ENCODE measurements at regions not wholly inside any gene's neighbourhood (a gene's known extent, or its start where the extent isn't known, plus 50 kb on each side); places are given as distances from the start of the nearest gene placed in this dataset.

DNA sequence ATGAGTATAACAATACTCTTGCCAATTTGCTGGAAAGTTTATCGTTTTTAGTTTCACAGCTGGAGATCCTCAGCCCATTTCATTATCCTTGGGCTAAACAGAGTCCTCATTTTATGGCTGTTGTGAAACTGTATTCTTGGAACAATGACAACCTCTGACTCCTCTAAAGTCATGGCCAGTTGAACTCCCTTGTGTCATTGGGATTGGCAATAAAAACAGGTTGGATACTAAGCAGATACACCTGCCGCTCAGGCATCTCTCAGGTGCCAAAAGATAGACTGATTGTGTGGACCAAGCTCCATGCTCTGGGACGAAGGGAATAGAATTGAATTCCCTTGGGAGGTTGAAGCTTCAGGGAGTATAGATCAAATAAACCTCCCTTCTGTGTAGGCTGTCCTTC, 182.2 kb downstream of the WDR11 start:
- DNase-seq (ENCODE audit: low spot score) = no peak

DNA sequence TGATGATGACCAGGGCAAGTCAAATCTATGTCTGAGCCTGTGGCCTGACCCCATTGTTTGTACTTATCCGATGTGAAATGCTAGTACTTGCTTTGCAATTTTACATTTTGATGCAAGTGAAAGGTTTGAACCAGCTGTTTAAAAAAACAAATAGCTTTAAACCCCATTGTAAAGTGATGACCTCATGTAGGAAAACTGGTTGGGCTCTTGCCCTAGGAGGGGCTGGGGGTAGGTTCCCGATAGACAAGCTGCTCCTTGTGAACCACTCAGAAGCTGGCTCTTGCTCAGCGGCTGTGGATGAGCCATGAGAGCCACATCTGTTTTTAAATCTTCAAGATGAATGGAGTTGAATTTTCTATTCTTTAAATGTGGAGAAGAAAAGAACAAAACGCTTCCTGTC, 185.3 kb downstream of the WDR11 start:
- no peak for DNase-seq (ENCODE audit: low spot score)

DNA sequence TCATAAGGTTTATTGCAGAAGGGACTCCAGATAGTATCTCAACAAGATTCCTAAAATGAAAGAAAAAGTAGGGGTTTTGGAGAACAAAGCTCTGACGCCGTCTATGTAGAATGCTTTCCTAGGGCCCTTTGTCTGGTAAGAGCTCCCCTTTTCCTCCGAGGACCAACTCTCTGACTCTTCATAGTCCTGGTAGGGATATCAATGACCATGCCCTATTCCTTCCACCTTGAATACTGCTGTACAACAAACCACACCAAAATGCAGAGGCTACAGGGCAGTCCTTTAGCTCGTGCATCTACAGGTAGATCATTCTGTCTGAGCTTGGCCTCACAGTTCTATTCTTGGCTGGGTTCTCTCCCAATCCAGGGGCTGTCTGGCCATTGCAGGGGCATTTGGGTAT, 190.3 kb downstream of the WDR11 start:
- DNase-seq (ENCODE audit: low spot score) = no peak

DNA sequence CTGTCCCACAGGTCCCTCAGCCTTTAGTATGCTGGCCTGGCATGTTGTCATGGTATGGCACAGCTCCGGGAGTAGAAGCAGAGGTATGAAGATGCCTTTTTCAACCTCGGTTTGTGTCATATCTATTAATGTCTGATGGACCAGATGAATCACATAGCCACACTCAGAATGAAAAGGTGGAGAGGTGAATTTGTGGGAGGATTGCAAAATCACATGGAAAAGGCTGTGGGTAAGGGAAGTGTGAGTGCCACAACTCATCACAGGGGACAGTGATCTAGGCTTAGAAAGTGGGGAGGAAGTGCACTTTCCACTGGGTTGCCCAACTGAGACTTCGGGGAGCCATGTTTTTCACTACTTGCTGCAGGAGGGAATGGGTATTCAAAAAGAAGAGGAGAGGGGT, 190.7 kb downstream of the WDR11 start:
- DNase-seq (ENCODE audit: low spot score) = no peak

DNA sequence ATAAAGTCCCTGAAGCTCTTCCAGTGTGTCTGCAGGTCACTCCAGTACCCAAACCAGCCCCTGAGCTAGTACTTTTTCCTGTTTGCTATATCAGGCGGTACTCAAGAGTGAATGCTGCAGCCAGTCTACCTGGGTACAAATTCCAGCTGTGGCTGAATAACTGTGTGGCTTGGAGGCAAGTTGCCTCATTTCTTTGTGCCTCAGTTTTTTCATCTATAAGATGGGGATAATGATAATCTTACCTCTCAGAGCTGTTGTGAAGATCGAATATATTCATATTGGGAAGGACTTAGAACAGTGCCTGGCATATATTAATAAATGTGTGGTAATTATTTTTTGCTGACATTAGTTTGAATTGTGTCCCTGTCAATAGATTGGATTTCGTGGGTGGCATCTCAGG, 191.2 kb downstream of the WDR11 start:
- DNase-seq (ENCODE audit: low spot score) = no peak

DNA sequence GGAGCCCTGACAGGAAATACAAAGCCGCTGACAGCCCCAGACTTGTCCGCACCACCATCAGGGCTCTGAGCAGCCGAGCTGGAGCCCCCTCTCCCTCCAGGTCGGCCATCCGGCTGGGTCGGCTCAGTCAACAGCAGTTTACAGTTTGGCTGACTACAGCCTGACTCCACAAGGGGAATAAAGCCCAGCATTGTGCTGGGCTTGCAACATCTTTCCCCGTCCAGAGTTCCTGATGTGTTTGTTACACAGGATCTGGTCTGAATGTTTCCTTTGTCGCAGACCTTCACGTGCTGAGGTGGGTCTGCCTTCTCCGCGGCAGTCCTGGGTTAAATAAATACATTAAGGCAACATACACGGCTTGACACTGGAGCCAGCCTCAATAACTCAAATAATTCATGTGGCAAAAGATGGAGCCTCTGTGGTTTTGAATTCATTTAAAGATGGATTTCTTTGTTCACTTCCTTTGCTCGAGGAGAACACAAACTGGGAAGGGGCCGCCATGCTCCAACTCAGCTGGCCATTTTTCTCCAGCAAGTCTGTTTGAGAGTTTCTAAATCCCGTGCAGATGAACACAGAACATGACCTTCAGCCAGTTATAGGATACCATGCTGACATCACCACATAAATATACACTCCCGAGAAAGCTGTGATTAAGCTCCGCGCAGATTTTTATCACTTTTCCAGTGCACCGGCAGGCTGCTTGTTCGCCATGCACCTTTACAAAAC, 192.1 kb downstream of the WDR11 start:
- no peak for DNase-seq (ENCODE audit: low spot score)

DNA sequence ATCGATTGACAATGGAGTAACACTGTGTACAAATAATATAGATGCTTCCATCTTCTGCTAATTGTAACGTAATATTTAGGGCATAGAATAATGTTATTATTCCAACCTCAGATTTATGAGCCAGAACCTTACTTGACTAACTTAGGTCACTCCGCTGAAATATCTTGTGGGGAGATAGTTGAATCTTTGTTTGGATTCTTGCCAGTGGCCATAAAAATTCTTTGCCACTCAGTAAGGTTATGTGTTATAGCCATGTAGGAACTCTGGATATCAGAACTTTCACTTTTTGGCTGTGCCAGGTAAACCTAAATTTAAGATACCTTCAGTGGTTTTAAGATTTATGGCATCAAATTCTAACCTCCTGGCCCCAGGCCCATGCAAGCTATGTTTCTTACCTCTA, 197.6 kb downstream of the WDR11 start:
- DNase-seq (ENCODE audit: low spot score) = no peak

DNA sequence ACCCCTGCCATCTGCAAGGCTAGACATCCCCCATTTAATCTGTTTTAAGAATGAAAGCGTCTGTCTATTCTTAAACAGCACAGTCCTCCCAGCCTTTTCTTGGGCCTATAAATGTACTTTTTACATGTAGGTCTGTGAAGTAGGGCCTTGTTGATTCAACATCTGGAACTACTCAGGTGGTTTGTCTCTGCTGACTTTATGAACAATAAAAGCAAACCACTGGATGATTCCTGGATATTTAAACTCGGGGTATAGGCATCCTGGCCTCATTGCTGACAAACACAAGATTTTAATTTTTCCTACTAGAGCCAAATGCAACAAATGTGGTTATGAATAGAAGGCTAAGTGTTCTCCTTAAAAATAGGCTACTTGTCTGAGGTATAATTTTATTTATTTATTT, 198.3 kb downstream of the WDR11 start:
- no peak for DNase-seq (ENCODE audit: low spot score)

DNA sequence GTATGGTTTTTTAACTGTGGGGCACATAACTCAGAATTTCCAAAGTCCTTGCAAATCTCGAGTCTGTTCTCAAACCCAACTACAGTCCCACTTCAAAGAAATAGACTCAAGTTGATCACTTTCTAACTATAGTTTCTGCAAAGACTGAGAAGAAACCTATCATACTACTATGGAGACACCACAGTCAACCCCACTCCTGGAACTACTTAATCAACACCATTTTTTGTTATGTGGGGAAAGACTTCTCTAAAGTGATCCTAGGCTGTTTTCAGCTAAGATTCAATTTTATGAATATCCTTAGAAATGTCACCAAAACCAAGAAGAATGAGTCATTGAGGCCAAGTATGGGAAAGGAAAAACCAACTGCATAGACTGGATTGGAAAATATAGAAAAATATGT, 198.8 kb downstream of the WDR11 start:
- DNase-seq (ENCODE audit: low spot score) = no peak

DNA sequence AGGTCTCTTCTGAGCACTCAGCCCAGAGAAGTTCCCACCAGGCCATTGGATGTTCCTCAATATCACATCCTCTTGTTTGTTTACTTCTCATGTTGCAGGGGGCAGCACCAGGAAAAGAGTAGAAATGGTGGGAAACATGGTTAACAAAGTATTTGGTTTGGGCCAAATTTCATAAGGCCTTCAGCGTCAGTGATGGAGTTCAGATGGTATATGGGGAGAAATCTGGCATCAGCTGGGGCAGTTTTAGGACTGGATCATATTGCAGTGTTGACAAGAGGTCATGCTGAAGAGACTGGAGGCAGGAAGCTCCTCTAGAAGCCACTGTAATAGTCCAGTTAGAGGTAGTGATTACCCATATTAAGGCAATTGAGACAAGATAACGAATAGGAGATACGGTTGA, 200.0 kb downstream of the WDR11 start:
- DNase-seq (ENCODE audit: low spot score) = no peak

DNA sequence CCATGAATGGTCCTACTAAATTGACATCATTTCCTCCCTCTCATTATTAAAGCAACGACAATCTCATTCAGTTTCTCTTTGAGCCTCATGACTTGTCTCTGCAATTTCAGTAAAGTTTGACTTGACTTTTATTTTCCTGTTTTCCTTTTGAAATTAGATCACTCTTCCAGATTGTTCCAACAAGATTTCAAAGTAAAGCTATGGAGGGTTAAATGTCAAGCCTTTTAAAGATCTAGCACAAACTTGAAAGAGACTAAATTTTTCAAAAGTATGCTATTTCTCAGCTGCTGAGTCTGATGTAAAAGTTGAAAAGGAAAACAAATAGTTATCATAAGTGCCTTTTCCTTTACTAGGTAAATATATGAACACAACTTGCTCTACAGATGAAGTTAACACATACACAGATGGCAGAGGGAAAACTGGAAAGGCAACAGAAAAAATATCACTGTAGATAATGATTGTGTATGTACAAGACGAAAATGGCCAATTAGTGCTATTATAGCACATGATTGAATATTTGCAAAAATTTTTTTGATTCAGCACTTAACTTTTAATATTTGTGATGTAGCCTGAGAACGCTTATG, 200.6 kb downstream of the WDR11 start:
- DNase-seq (ENCODE audit: low spot score) = no peak

DNA sequence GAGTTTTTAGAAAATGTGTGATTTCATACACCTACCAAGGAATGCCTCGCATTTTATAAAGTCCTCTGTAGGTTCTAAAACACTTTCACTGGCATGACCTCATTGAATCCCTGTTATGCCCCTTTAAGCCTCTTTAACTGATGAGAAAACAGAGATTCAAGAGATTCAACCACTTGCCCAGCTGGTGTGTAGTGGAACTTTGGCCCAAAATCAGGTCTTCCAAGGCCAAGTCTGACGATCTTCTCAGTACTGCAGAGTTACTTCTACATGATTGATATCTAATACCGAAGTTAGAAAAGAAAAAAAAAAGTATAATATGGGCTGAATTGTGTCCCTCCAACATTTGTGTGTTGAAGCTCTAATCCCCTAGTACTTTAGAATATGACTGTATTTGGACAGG, 202.0 kb downstream of the WDR11 start:
- no peak for DNase-seq (ENCODE audit: low spot score)

DNA sequence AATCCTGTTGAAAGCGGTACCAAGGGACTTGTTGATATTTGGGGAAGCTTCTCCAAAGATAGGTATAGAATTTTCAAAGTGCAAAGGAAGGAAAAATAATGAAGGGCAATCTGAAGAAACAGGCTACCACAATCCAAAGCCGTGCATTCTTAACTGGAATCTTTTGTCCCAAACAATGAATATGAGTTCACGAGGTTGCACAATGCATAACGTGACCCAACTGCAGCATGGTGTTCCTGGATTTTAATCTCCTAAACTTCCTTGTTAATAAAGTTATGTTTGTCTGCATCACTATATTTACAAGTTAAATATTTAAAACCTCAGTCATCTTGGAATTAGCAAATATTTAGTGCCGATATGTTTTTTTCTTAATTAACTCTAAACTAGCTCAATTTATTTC, 203.7 kb downstream of the WDR11 start:
- DNase-seq (ENCODE audit: low spot score) = no peak

DNA sequence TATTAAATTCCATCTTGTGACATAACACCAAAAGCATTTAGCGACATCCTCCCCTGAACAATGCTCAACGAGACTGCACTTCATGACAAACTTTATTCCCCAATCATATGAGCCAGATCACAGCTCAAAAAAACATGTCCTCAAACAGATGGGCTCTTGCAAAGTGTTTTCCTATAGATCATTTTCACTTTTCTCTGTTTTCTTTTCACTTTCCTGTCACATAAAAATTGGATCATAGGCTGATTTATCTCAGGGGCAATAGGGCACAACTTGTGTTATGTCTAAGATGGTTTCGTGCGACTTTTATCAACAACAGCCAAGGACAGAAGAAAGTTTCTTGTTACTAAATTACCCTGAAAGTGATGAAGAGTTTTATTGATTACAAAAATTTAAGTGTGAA, 206.1 kb downstream of the WDR11 start:
- DNase-seq (ENCODE audit: low spot score) = no peak

DNA sequence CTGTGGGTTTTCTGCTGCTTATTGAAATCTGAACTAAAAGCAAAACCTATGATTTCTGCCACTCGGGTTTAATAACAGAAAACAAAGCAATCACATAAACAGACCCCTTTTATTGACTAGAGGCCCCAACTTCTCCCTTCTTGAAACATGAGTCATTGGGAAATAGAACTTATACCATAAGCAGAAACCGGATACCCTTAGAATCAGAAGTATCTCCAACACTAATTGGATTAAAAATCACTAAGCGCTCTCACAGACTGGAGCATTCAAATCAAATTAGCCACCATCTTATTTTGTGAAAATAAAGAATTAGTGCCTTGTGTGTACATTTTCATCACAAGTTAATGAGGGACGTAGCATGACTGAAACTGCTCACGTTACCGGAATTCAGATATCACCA, 206.9 kb downstream of the WDR11 start:
- DNase-seq (ENCODE audit: low spot score) = no peak

DNA sequence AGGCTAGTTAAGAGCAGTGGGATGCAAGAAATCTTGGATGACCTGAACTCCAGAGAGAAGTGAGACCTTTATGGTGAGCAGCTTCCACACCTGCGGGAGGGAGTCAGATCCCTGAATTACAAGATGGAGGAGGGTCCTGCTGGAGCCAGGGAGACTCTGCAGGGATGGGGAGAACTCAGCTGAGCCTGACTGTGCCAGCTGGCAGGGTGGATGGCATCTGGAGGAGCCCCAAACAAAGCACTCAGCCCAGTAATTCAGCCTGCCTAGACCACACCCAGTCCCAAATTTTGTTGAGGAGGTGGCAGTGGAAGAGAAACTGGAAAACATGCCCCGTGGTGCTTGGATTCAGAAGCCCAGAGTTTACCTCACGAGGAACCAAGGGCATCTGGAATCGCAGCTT, 208.2 kb downstream of the WDR11 start:
- DNase-seq (ENCODE audit: low spot score) = no peak

DNA sequence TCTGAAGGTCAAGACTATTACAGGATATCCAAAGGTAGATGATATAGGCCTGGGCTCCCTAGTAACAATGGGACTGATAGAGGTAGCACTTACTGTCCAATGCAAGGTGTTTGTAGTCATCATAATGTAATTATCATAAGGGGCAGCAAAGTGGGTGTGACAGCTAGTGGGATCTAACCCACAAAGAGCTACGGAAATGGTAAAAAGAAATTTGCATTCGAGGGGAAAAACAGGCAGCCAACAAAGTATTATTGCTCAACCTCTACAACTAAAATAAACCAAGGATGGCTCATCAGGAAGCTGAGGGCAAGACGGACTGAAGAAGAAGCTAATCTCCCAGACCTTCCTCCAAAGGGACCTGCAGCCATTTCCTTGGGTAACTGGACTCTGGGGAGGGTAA, 211.0 kb downstream of the WDR11 start:
- DNase-seq (ENCODE audit: low spot score) = no peak

DNA sequence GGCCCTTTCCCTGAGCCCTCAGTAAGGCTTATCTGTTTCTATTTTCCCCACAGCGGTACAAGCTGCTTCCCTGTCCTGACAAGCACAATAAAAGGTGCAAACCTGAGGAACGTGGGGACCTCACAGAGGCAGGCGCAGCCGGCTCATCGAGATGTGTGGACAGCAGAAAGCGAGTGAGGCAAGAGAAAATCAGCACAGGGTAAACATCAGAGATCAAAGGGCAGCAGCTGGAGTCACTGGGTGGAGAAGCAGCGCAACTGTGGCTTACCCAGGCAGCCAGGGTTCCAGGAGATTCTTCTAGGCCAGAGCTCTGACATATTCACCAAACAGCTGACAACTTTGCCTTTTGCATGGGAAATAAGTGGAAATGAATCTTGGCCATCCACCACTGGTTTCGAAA, 212.6 kb downstream of the WDR11 start:
- DNase-seq (ENCODE audit: low spot score) = no peak

DNA sequence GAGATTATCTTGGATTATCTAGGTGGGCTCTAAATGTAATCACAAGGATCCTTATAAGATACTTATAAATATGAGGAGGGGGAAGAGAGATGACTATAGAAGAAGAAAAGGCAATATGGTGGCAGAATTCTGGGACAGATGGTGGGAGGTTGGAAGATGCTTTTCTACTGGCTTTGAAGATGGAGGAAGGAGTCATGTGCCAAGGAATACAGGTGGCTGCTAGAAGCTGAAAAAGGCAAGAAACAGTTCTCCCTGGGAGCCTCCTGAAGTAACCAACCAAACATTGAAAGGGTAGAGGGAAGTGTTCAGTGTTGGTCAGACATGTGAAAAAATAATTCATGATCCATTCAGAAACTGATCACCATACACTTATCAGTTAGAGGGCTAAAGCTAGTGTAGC, 213.3 kb downstream of the WDR11 start:
- DNase-seq (ENCODE audit: low spot score) = no peak

DNA sequence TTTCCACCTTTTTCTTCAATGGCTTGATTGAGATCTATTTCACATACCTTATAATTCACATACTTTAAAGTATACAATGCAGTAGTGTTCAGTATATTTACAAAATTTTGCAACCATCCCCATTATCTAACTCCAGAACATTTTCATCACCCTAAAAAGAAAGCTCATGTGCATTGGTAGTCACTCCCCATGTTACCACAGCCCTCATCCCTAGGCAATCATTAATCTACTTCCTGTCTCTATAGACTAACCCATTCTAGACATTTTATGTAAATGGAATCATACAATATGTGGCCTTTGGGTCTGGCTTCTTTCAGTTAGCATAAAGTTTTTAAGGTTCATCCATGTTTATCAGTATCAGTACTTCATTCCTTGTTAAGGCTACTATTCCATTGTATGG, 214.2 kb downstream of the WDR11 start:
- DNase-seq (ENCODE audit: low spot score) = no peak

DNA sequence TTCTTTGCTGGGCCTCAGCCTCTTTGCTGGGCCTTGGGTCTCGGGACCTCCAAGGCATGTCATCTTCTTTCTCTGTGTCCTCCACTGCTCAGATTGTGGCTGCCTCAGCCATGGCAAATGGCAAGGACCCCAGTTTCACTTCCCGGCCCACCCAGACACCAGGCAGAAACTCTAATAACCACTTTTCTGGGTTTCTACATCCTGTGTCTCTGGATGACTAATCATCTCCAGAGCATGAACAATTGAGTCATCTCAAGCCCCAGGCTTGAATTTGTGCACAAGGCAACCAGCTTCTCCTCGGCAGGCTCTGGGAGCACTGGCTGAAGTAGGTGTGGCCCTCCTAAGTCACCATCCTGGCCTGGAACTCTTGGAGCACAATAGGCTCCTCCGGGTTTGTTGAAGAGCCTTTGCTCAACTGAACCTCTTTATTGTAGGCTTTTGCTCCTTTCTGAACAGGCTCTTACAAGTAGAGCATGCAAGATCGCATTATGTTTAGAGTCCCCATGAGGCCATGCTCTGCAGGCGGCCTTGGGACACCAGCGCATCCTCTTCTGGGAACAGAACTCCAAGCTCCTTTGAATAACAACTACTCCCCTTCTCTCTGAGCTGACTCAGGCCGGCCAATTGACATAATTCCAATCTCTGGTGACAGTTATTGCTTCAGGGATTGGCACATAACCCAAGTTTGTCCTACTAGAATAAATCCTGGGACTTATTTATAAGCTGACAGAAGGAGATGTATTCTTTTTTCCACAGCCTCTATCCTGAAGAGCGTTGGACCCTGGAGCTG, 218.1 kb downstream of the WDR11 start:
- DNase-seq (ENCODE audit: low spot score) = no peak

DNA sequence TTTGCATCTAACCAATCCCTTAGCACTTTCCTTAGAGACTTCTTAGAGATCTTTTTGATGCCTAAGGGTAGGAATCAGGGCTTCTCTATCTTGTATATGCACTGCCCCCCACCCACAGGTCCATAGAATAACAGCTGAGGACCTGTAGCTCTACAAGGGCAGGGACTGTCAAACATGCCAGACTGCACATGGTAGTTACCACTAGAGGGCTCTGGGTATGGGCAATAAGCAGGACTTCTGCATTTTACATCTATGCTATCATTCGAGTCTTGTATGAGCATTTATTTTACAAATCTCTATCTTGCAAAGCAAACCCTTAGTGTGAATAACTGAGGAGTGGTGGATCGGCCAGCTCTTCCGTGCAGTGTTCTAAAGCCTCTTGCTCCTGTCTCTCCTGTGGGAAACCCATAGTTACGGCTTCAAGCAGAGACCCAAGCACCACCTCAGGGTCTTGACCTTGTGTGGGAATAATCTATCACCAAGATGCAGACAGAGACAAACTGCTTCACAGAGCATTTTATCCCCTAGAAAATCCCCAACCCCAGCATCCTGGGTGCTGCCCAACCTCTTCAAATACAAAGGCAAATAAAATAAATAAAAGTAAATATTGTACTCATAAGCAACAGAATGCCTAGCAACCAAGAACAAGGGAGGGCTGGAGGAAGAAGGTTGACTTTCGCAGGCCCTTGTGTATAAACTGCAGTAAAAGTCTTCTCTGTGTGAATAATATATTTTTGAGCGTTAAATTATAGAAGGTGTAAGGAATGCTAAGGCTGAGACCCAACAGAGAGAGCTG, 219.3 kb downstream of the WDR11 start:
- DNase-seq (ENCODE audit: low spot score) = peak; percentile 51

DNA sequence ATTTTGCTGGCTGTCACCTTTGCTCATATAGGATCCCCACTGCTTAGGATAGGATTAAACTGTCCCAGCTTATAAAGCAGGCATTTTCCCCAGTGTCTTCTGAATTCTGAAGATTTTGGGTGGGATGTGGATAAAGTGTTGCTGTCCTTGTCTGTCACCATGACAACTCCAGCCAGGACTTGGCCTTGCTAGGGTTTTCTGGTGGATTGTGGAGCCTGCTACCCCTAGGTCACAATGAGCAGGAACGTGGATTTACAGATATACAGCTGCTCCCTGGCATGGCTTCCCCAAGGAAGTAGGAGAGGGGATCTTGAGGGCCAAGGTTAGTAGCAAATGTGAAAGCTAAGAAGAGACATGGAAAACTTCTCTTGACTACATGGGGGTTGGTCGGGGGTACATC, 220.7 kb downstream of the WDR11 start:
- no peak for DNase-seq (ENCODE audit: low spot score)
